ENCODE measurements at regions not wholly inside any gene's neighbourhood (a gene's known extent, or its start where the extent isn't known, plus 50 kb on each side); places are given as distances from the start of the nearest gene placed in this dataset.
"Not testable (repeated sequence)": the region's sequence is repeated elsewhere in the genome, so short reads cannot be mapped to it uniquely, and the experiment has no call there.

- DNase-seq (ENCODE audit: low spot score), result no peak
- in situ Hi-C loops (cut with HindIII; ENCODE audit: low sequenced_read_pairs), result no loop called here
These were observed 108.3 kb upstream of the ANO5 start for GRCh38 chr11:22084564-22084963.

- no peak for DNase-seq (ENCODE audit: low spot score)
These were observed 103.3 kb upstream of the ANO5 start for GRCh38 chr11:22089609-22090008.

GRCh38 chr11:22106566-22106965 is 86.3 kb upstream of the ANO5 start:
- in situ Hi-C loops (cut with HindIII; ENCODE audit: low sequenced_read_pairs), result no loop called here
- DNase-seq (ENCODE audit: low spot score), result no peak

More at GRCh38 chr11:22089609-22090008, 103.3 kb upstream of the ANO5 start:
- in situ Hi-C loops (cut with HindIII; ENCODE audit: low sequenced_read_pairs), result no loop called here

GRCh38 chr11:22115470-22116029 is 77.3 kb upstream of the ANO5 start:
- in situ Hi-C loops (cut with HindIII; ENCODE audit: low sequenced_read_pairs), result no loop called here
- DNase-seq (ENCODE audit: low spot score), result no peak

GRCh38 chr11:22127981-22128380 is 64.9 kb upstream of the ANO5 start:
- DNase-seq (ENCODE audit: low spot score); in situ Hi-C loops (cut with HindIII; ENCODE audit: low sequenced_read_pairs): not testable (repeated sequence)

GRCh38 chr11:22130462-22131053 is 62.3 kb upstream of the ANO5 start:
- peak; percentile 49 for DNase-seq (ENCODE audit: low spot score)
- in situ Hi-C loops (cut with HindIII; ENCODE audit: low sequenced_read_pairs), result no loop called here

GRCh38 chr11:22133776-22134175 is 59.1 kb upstream of the ANO5 start:
- no peak for DNase-seq (ENCODE audit: low spot score)
- in situ Hi-C loops (cut with HindIII; ENCODE audit: low sequenced_read_pairs), result no loop called here

- in situ Hi-C loops (cut with HindIII; ENCODE audit: low sequenced_read_pairs), result no loop called here
- DNase-seq (ENCODE audit: low spot score), result no peak
These were observed 54.6 kb upstream of the ANO5 start for GRCh38 chr11:22138264-22138663.
